Neural cell (in vitro differentiated cells): ENCODE measurements at regions not wholly inside any gene's neighbourhood (a gene's known extent, or its start where the extent isn't known, plus 50 kb on each side); places are given as distances from the start of the nearest gene placed in this dataset.

ENCODE experiments used
- CTCF ChIP-seq: fragments of 450-650 bp; IDR thresholded peaks from 2 replicates; pipeline ENCODE4 v1.5.1; 2014; ENCODE audit warnings: antibody characterized with exemption, mild to moderate bottlenecking, moderate library complexity; ENCODE audit not compliant: poor library complexity, severe bottlenecking
- EP300 ChIP-seq: fragments of 450-650 bp; conservative IDR thresholded peaks from 2 replicates; pipeline ENCODE4 v1.6.1; 2014; ENCODE audit warnings: antibody characterized with exemption, mild to moderate bottlenecking, moderate library complexity; ENCODE audit not compliant: poor library complexity, severe bottlenecking
- EZH2 ChIP-seq: fragments of 200-600, 300-800 bp; shearing (Covaris generic), sonication (generic); IDR thresholded peaks from 2 replicates; pipeline ENCODE4 v1.6.1; 2014; ENCODE audit warnings: antibody characterized with exemption, low read length, borderline replicate concordance, mild to moderate bottlenecking; ENCODE audit not compliant: insufficient read depth, poor library complexity, severe bottlenecking
- MXI1 ChIP-seq: fragments of 450-650 bp; conservative IDR thresholded peaks from 2 replicates; pipeline ENCODE4 v1.6.1; 2014; ENCODE audit warnings: antibody characterized with exemption, mild to moderate bottlenecking; ENCODE audit not compliant: poor library complexity, severe bottlenecking
- POLR2AphosphoS5 ChIP-seq: IDR thresholded peaks from 2 replicates; pipeline ENCODE4 v1.6.1; 2012
- RAD21 ChIP-seq: fragments of 450-650 bp; conservative IDR thresholded peaks from 2 replicates; pipeline ENCODE4 v1.6.1; 2014; ENCODE audit warnings: antibody characterized with exemption, mild to moderate bottlenecking, moderate library complexity
- REST ChIP-seq: IDR thresholded peaks from 2 replicates; pipeline ENCODE4 v1.6.1; 2012; ENCODE audit warnings: borderline replicate concordance
- SMC3 ChIP-seq: fragments of 450-650 bp; conservative IDR thresholded peaks from 2 replicates; pipeline ENCODE4 v1.6.1; 2014; ENCODE audit warnings: antibody characterized with exemption, mild to moderate bottlenecking, moderate library complexity; ENCODE audit not compliant: poor library complexity
- TAF1 ChIP-seq: IDR thresholded peaks from 2 replicates; pipeline ENCODE4 v1.6.1; 2012; ENCODE audit warnings: low read depth

GRCh38 chr13:63005625-63006024, 1590.0 kb upstream of the PCDH20 start:
- TF ChIP-seq CTCF: no peak
- no peak for TF ChIP-seq POLR2AphosphoS5
- TF ChIP-seq EZH2: no peak
- no peak for TF ChIP-seq RAD21
- TF ChIP-seq EP300: no peak
- no peak for TF ChIP-seq REST
- TF ChIP-seq SMC3: no peak
- TF ChIP-seq TAF1: no peak
- no peak for TF ChIP-seq MXI1
